HEK293T (cell line): ENCODE measurements at regions not wholly inside any gene's neighbourhood (a gene's known extent, or its start where the extent isn't known, plus 50 kb on each side); places are given as distances from the start of the nearest gene placed in this dataset.

ENCODE experiments used
- ARNT ChIP-seq: fragments of 450-650 bp; IDR thresholded peaks from 2 replicates; pipeline ENCODE4 v1.6.1; 2017; ENCODE audit warnings: mild to moderate bottlenecking
- BHLHE40 ChIP-seq: fragments of 450-650 bp; IDR thresholded peaks from 2 replicates; pipeline ENCODE4 v1.6.1; 2016; ENCODE audit warnings: mild to moderate bottlenecking, moderate library complexity, borderline replicate concordance
- FOXK2 ChIP-seq: fragments of 450-650 bp; IDR thresholded peaks from 2 replicates; pipeline ENCODE4 v1.6.1; 2016; ENCODE audit warnings: mild to moderate bottlenecking
- FOXM1 ChIP-seq: fragments of 450-650 bp; IDR thresholded peaks from 2 replicates; pipeline ENCODE4 v1.6.1; 2017; ENCODE audit warnings: mild to moderate bottlenecking, borderline replicate concordance
- SP1 ChIP-seq: fragments of 450-650 bp; IDR thresholded peaks from 2 replicates; pipeline ENCODE4 v1.6.1; 2017
- SUZ12 ChIP-seq: fragments of 450-650 bp; IDR thresholded peaks from 2 replicates; pipeline ENCODE4 v1.6.1; 2016; ENCODE audit warnings: mild to moderate bottlenecking
- TARDBP ChIP-seq: fragments of 450-650 bp; IDR thresholded peaks from 2 replicates; pipeline ENCODE4 v1.6.1; 2016
- ZNF384 ChIP-seq: fragments of 450-650 bp; IDR thresholded peaks from 2 replicates; pipeline ENCODE4 v1.6.1; 2016

GRCh38 chr7:41885748-41886147, 182.9 kb upstream of the INHBA start:
- TF ChIP-seq FOXK2 (no peak), ARNT (no peak), TARDBP (no peak), SUZ12 (no peak), FOXM1 (no peak), ZNF384 (no peak), SP1 (no peak), BHLHE40 (no peak)
